Muscle of arm (tissue), 1 donor: ENCODE measurements at regions not wholly inside any gene's neighbourhood (a gene's known extent, or its start where the extent isn't known, plus 50 kb on each side); places are given as distances from the start of the nearest gene placed in this dataset.
A peak's percentile ranks its signal among the peaks of the same experiment; 100 is the strongest.
"Not testable (repeated sequence)": the region's sequence is repeated elsewhere in the genome, so short reads cannot be mapped to it uniquely, and the experiment has no call there.

Source experiments
- DNase-seq: peaks from one replicate; pipeline ENCODE4 v3.0.0-alpha.2; 2013

DNA sequence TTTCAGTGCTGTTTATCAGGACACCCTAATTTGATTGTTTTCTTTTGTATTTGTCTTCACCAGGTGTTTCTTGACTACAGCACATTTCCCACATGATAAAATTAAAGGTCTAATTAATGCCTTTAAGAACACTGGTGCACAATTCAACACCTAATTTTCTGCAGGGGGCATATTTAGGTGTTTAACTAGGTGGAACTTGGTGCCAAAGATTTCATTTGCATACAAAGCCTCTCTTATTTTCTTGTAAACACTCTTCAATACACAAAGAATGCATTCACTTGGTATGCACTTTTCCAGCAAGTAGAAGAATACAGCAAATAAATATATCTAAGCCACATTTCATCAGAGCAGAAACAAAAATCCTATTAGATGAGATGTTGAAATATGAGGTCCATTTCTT, 646.2 kb upstream of the FOXG1 start:
- no peak for DNase-seq

DNA sequence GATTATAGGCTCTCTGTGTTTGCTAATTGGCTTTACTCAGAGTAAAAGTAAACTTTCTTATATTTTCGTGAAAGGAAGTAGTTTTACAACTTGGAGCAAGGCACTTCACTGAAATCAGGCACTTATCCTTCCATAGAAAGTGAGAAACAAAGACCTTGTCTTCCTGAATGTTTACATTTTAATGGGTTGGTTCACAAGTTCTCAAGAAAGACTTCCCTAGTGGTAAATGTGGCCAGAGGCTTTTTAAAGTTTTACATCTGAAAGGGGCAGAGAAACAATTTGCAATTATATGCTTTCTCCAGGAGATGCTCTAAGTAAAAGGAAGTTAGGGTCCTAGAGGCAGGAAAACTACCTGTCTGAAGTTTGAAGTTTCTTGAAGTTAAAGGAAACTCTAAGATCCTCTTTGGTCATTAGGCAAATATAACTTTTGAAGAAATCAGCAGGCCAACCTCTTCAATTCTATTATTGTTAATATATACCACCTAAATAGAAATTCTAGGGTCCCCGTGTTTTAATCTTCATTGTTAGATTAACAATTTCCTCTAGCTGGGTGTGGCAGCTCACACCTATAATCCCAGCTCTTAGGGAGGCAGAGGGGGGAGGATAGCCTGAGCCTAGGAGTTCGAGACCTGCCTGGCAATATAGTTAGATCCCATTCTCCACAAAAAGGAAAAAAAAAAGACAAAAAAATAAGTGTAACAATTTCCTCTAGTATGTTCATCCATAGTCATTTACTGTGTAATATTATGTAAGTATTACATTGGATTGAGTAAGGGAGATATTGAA, 644.9 kb upstream of the FOXG1 start:
- DNase-seq = no peak

DNA sequence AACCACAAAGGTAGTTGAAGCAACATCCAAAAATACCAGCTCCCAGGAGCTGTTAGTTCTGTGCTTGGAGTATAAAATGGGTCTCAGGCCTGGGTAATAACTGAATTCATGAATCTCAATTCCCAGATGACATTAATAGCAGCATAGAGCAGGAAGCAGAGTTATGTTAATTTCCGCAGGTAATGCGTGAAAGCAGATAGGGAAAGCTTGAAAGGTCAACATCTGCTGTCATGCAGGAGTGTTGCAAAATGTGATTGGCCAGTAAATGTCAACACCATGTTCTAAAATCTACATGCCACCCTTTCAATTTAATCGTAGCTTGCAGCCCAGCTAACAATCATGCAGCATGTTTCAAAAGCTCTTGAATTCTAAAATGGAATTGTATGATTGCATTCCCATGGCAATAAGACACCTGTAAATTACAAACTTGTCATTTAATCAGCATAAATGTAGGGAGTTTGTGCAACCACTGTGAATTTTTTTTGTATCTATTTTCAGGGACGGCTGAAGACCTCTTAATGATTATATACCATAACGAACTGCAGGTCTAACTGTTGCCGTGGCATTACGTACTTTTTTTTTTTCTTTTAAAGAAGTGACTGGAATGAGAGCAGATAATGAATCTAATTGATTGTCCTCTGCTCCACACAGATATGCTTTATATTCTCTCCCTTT, 635.8 kb upstream of the FOXG1 start:
- DNase-seq = no peak

DNA sequence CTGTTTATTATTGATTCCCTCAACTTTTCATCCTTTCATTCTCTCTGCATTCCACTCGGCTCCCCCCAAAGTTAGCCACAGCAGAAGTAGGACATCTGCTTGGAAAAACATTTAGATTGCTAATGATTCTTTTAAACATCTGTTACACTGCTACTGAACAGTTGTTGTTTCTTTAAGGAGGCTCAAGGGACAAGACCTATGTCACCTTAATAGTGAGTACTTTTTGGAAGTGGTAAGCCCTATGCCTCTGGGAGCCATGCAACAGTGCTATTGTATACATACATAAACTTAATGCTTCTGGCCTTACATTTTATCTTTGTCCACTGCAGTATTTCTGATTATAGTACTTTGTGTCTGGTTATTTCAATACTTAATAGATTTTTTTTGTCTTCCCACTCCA, 628.2 kb upstream of the FOXG1 start:
- DNase-seq = peak; percentile 31

DNA sequence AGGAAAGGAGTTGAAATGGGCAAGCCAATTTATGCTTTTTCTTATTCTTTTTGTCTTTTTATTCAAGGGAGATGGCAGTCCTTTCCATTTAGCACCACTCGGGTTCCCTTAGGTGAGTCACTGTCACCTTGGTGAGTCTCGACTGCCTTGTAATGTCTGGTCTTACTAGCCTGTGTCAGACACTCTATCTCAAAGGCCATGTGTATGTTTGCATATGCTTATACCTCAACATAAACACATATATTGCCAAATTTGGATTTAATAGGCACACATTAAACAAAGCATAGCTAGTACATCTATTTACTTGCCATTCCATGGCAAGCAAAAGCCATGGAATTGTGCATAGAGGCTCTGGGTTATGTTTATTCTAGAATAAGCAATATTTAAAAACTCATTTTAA, 624.9 kb upstream of the FOXG1 start:
- no peak for DNase-seq

DNA sequence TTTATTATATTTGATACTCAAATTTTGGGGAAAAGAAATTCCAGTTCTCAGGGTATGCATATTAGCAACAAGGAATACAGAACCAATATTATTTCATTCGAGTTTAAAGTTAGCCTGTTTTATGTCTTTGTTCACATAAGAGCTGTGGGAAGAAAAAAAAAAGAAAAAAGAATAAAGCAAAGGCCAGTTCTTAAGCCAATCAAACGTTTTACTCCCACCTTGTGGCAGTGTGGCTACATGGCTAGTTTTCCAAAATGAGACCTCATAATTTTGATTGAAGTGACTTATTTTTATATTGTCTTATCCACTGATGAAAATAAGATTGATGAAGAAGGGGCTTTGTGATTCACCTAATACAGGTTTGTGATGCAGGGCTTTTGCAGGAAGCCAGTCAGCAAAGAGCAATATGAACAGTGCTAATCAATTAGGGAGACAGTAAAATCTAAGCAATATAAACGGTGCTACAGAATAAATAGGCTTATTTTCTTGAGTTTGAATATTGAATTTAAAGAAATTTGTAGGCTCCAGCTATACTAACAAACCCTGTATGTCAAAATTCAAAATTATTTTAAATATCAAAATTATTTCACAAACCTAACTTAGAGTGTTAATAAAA, 624.1 kb upstream of the FOXG1 start:
- DNase-seq = peak; percentile 21

DNA sequence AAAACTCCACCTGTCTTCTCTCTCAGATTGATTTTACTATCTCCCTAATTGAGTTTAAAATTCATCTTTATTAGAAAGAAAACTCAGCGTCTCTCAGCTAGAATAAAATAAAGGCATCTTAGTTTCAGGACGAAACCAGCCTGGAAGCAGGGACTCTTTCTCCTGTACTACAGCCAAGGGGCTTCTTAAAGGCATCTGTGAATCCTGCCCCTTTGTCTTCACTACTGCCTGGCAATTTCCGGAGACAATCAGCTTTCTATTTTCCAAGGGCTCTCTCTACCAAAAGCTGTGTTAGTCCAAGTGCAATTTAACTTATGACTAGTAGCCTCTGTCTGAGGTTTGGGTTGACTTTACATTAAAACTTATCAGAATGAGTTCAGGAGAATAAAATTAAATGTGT, 623.3 kb upstream of the FOXG1 start:
- no peak for DNase-seq

DNA sequence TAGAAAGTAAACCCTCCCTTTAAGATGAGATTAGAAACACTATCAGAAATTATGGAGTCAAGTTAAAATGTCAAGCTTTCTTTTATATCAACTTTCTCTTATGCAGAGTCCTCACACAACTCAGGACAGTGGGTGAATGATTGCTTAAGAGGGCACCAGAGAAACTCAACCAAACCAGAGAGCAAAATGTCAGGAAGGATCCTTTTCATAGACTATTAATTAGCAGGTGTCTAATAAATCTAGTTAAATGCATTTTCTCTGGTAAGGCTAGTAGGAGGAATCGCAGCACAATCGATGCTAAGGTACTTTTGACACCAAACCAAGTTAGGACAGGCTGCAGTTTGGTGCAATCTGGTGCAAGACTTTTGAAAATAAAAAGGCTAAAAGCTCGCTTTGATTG, 614.7 kb upstream of the FOXG1 start:
- no peak for DNase-seq

DNA sequence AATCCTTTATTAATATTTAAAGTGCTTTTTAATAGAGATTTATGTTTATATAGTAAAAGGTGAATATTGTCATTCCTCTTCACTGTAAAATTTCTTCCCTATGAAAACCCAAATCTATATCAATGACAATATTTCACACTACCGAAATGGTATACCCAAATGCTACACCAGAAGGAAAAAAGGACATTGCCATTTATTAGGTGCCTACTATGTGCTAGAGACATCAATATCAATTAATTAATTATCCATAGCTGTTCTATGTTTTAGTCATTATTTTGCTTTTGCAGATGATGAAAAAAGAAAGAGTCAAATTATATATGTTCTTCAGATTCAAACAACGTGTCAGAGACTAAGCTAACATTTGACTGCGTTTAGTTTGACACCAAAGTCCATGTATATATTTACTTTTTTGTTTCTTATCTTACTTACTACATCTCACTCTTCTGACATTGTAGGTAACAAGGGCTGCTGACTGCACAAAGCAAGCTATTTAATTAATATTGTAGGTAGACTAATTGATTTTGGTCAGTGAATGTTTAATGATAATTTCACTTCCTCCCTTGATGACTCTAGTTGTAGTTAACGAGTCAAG, 614.0 kb upstream of the FOXG1 start:
- DNase-seq = no peak

DNA sequence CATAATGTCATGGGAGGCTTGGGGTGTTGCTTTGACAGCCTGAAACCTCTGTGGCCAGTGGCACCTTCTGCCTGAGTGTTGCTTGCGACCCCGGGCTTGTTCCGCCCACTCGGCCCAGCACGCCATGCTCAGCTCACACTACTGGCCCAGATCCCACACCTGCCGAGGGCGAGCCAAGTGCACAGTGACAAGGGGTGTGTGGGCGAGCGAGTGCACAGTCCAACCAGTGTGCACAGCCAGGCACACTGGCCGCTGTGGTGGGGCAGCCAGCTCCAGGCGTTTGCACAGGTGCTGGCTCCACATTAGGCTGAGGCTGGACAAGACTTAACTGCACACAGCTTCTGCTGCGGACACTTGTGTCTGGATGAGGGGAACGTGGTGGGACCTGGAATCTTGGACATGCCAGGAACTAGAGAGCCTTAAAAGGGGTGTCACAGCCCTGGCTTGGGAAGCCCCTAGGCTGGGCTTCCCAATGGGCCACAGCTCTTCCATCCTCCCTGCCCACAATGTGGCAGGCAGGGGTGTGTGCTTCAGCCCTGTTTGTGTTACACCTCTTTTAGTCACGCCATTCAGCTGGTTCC, 609.2 kb upstream of the FOXG1 start:
- DNase-seq = no peak

DNA sequence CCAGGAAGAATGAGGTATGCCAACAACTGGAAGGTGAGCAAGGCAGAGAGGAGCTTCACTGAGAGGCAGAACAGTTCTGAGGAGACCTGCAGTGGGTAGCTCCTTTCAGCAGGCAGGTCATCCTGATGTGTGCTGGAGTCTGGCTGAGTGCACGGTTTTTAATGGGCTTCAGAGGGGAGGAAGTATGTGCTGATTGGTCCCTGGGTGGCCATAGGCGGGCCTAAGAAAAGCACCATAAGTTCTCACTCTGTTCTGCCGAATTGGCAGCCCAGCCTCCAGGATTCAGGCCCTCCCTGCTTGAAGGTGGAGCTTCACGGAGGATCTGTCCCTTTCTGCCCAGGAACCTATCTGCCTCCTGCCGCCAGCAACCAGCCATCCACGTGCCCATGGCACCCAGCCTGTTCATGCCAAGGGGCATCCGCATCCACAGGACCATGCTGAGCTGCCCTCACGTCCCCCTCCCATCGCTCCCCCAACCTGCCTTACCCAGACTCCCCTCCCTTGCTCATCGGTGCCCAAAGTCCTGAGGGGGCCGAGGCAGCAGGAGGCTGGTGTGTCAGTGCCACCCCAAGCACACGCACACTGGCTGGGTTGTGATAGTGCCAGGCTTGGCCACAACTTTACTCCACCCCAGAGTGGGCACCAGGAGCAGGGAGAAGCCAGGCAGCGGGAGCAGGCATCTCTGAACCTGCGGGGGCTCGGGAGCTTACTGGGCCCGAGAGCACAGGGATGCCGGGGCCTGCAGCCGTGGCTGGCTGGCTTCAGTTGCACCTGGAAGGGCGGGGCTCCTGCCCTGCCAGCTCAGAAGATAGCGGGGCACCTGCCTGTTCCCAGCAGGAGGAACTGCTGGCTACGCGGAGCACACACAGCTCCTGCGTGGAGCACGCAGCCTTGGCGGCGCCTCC, 608.4 kb upstream of the FOXG1 start:
- no peak for DNase-seq

DNA sequence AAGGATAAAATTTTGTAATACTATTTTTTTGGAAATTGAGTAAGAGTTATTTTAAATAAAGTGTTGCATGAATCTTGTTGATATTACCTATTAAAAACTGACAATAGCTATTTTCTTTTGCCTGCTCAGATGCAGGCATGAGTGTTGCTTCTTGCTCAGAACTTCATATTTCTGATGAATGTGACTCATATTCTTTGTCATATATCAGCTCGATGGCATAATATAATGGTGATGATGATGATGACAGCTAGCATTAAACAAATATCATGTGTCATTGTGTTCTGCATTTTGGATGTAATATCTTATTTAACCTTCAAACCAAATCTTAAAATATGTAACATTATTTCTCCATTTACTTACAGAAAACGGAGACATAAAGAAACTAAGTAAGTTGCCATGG, 605.5 kb upstream of the FOXG1 start:
- no peak for DNase-seq

DNA sequence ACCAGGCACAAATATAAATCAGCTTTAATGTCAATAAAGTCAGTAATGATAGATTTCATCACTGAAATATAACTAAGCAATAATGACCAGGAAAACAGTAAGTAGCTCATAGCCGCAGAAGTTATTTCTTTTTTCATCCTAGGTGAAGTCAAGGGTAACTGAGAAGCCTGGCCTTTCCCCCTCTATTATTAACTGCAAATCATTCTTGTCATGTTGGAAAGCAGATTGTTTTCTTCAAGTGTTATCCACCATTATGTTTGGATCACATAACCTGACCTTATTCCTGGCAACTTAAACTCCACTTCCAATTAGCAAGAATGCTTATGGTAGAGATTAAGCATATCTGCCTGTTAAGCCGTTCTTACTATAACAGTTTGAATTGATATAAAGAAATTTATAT, 603.4 kb upstream of the FOXG1 start:
- DNase-seq = no peak

DNA sequence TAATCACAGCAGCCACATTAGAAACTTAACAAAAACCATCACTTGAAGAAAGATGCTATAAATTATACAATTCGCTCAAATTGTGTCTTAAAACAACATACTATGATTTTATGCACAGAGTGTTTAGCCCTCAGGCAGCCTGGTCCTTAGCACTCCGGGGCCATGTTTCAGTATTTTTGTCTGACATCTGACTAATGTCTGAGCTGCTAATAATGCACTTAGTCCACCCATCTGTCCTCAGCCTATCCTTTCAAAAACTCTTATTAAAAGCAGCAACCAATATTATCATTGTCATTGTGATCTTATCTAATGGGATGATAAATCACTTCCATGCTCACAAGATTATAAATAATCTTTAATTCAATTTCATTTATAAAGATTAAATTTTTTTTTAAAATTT, 602.7 kb upstream of the FOXG1 start:
- DNase-seq = no peak

DNA sequence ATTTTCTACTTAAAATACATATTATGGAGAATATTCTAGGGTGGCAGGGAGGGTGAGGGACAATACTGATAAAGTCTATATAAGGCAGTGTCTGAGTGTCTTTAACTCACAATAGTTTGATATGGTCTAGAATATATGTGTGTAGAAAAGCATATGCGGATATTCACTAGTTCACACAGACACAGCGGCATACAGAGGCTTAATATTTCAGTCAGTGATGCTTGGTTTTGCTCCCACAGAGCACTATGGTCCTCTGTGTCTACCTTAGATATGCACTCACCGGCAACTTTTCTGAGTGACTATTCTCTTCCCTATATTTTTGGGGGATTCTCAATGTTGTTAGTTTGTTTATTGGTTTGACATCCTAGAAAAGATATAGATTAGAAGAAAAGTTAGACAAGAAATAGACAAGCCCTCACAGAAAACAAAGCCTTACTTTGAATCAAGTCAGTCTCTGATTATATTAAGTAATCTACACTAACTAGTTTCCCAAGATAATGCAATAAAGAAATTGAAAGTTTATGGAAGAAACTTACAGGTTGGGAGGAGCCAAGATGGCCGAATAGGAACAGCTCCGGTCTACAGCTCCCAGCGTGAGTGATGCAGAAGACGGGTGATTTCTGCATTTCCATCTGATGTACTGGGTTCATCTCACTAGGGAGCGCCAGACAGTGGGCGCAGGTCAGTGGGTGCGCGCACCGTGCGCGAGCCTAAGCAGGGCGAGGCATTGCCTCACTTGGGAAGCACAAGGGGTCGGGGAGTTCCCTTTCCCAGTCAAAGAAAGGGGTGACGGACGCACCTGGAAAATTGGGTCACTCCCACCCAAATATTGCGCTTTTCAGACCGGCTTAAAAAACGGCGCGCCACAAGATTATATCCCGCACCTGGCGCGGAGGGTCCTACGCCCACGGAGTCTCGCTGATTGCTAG, 578.4 kb upstream of the FOXG1 start:
- not testable (repeated sequence) for DNase-seq

DNA sequence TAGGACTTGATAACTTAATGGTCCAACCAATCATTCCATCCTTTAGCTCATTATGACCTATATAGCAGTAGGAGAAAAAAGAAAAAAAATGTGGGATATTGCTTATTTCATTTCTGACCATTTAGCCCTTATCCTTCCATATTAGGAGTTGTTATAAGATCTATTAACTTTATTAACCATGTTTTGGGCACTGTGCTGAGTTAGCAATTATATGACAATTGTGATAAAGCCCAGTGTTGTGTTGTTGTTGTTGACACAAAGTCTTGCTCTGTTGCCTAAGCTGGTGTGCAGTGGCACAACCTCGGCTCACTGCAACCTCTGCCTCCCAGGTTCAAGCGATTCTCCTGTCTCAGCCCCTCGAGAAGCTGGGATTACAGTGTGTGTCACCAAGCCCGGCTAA, 569.7 kb upstream of the FOXG1 start:
- DNase-seq = no peak

DNA sequence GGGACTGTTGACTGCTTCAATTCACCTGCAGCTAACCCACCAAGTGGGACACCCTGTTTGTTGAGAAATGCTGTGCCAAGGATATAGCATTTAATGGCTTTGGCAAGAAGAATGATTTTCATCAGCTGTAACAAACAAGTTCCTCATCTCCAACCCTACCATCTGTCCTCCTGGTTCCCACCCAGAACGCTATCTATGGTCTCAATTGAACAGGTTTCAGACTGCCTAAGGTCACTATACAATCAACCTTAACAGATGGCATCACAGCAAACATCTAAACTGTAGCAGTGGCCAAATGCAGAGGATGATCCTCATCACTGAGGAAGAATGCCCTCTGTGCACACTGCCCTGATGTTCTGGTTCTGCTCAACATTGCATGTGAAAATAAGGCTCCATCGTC, 546.2 kb upstream of the FOXG1 start:
- DNase-seq = no peak

DNA sequence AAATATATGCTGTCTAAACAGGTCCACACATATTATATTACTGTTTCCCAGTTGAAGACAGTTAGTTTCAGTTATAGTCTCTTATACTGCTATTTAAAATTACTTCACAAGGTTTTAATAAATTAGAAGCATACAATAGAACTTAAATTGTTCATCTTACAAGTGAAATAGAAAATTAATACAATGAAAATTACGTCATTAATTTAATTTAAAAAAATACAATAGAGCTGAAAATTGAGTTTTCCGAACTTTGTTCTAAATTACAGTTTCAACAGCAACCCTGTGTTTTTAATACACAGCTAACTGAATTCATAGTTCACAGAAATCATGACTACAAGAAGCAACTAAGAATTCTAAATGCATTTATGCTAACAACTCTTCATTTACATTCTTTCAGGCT, 525.7 kb upstream of the FOXG1 start:
- DNase-seq = no peak

DNA sequence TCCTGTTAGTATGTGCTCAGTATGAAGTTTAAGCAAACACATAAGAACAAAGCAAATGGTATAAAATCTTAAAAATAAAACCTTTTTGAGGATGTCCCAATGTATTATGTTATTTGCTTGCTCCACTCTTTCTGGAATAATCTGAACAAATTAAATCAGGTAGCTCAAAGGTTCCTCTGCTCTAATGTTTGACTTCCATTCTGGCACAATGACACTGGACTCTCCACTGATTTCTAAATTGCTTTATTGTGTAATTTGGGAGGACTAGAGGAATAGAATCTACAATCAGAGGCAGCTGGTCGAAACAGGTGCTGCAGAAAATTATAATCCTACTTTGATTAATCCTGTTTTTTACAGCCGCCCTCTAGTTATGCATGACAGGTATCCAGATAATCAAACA, 523.7 kb upstream of the FOXG1 start:
- no peak for DNase-seq

DNA sequence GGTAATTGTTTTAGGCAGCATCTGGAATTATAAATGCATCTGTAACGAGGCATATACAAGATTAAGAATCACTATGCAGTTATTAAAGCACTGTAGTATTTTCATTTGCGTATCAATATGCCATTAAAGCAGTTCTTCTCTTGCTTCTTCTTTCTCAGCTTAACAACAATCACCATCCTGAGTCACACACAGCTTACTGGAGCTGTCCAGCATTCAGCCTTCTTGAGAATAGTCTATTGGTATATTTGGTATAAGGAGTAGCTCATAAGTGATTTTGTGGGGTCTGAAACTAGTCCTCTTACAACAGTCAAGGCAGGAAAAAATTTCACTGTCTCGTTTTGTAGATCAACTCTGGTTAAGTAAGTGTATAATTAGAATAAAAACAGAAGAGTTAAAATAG, 523.0 kb upstream of the FOXG1 start:
- DNase-seq = peak; percentile 2
